Epithelial cell of esophagus (primary cell): ENCODE measurements at regions not wholly inside any gene's neighbourhood (a gene's known extent, or its start where the extent isn't known, plus 50 kb on each side); places are given as distances from the start of the nearest gene placed in this dataset.

Experiments
- DNase-seq: peaks from one replicate; pipeline ENCODE4 v3.0.0; 2010; ENCODE audit warnings: low read depth
- H3K4me3 ChIP-seq: 2 replicates; pipeline ENCODE4 v1.5.1; 2011; ENCODE audit warnings: mild to moderate bottlenecking, low read length, control low read depth
- TF ChIP-seq, protein P1 (sequence below): IDR thresholded peaks from 2 replicates; pipeline ENCODE4 v1.5.1; 2011; ENCODE audit warnings: low read depth, mild to moderate bottlenecking, low read length, control low read depth, inconsistent platforms; ENCODE audit not compliant: insufficient read depth; ENCODE audit errors: missing control alignments

DNA sequence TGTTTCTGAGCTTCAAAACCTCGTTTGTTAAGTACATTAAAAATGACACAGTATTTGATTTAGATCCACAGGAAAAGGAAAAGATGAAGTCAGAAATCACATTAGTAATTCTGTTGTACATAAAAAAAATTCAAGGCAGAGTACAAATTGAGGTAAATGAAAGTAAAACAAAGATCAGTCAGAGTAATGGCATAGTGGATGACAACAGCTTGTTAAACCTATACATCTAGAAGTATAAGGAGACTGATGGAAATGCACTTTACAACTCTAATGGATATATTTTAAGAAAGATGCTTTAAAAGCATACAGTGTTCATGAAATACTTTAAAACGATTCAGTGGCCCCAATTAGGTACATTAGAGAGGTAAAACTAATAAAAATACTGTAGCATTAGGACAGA, 631.3 kb upstream of the SEMA6A start:
- H3K4me3 ChIP-seq: no peak overlapping the region
- DNase-seq: no peak
- TF ChIP-seq, protein P1, sequence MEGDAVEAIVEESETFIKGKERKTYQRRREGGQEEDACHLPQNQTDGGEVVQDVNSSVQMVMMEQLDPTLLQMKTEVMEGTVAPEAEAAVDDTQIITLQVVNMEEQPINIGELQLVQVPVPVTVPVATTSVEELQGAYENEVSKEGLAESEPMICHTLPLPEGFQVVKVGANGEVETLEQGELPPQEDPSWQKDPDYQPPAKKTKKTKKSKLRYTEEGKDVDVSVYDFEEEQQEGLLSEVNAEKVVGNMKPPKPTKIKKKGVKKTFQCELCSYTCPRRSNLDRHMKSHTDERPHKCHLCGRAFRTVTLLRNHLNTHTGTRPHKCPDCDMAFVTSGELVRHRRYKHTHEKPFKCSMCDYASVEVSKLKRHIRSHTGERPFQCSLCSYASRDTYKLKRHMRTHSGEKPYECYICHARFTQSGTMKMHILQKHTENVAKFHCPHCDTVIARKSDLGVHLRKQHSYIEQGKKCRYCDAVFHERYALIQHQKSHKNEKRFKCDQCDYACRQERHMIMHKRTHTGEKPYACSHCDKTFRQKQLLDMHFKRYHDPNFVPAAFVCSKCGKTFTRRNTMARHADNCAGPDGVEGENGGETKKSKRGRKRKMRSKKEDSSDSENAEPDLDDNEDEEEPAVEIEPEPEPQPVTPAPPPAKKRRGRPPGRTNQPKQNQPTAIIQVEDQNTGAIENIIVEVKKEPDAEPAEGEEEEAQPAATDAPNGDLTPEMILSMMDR: no peak

DNA sequence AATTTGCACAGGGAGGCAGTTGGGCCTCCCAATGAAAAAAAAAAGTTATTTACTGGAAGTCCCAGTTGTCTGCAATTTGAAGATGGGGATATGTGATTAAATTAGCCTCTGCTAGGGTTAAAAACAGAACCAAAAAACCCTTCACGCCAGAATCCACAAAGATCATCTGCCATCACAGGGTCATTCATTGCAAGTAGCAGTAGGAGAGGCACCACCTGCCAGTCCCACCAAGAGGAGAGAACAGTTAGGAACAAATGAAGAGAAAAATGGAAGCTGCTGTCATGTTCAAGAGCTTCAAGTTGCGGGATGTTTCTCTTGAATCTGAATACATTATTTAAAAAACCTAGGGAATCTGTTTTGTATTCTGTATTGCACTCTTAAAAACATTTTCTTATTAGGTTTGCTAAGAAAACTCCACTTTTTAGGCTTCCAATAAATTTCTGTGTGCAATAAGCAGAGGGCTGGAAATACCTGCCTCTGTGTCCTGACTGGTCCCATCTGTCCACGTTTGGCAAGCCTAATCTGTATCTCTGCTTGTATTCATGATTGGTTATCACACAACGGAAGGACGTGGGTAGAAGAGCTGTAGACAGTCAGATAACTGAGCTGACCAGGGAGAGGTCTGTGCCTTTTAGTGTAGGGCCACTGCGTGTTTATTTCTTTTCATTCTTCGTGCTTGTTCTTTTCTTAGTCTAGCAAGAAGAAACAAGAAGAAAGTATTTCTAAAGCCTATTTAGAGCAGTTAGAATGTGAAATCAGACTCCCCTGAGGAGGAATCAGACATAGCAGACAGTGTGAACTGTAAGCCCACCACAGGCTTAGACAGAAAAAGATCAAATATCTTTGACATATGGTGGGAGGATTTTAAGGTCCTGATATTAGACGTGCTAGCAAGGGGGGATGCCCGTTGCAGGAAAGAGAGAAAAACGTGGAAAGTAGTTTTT, 630.6 kb upstream of the SEMA6A start:
- H3K4me3 ChIP-seq: no peak overlapping the region
- DNase-seq: no peak
- TF ChIP-seq, protein P1: no peak

DNA sequence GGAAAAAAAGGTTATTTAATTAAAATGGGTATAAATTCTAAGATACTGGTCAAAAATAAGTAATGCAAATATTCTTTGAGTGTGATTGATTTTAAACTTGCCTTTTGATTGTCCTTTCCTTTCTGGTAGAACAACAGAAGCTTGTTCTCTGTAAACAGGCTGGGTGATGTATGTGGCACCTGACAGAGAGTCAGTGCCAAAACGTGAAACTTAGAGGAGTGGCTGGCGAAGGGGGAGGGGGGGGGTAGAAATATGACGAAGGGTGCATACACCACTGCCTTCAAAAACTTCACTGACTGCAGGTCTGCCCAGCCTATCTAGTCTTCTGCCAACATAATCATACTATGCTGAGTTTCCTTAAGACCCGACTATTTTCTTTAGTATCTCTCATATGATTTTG, 629.8 kb upstream of the SEMA6A start:
- no peak for DNase-seq
- no peak overlapping the region for H3K4me3 ChIP-seq
- TF ChIP-seq, protein P1: no peak

DNA sequence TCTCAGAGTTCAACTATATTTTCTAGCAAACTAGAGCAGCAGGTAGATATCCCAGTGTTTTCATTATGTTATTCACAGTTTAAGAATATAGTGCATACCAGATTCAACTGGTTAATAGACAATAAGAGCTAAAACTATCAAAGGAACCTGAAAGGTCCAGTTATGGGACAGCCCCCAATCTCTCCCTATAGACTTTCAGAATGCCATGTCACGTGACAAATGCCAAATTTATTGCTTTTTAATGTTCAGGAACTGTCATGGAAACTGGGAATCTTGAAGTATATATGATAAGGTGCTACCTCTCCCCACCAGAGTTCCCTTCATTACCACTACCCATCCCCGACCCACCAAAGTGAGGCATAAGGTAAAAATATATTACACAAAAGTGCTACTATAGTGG, 629.0 kb upstream of the SEMA6A start:
- TF ChIP-seq, protein P1: no peak
- DNase-seq: no peak
- H3K4me3 ChIP-seq: no peak overlapping the region

DNA sequence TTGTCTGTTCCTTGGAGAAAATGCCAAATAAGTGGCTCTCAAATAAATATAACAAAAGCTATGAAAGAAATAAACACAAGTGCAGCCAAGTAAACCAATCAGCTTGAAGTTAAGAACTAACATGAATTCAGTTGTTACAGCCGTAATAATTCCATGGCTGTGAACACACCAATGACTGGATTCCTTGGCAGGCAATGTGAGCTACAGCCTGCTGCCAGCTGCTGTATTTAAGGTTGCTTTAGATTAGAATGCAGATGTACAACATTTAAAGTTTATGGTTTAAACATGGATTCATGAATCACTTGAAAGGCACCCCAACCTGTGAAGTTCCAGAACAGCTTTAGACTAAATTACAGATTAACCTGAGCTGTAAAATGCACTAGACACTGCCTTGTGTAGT, 626.4 kb upstream of the SEMA6A start:
- DNase-seq: no peak
- no peak overlapping the region for H3K4me3 ChIP-seq
- TF ChIP-seq, protein P1: no peak

DNA sequence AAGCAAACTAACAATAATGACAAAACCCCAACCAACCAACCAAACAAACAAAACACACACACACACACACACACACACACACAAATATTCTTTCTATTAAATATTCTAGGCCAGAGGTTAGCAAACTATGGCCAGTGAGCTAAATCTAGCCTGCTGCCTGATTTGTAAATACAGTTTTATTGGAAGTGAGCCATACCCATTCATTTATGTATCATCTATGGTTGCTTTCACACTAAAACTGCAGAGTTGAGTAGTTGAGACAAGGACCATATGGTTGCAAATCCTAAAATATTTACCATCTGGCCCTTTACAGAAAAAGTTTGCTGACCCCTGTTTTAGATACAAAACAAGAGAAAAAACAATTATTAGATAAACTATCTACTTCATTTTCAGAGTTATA, 620.5 kb upstream of the SEMA6A start:
- H3K4me3 ChIP-seq: no peak overlapping the region
- TF ChIP-seq, protein P1: no peak
- no peak for DNase-seq

DNA sequence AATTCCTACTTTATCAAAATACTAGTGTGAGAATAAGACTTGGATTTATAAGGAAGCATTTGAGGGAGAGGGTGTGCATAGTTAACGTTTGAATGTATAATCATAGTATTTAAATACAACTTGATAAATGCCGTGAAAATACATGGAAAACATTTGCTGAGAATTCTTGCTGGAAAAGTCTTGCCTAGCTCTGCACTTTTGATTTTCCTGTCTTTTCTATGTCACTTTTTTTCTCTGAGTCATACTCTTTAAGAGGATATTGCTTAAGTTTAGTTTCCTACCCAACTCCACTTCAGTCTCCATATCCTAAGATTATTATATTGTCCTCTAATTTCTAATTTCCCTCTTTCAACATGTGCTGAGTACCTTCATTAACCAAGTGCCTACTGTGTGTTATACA, 616.6 kb upstream of the SEMA6A start:
- H3K4me3 ChIP-seq: no peak overlapping the region
- no peak for DNase-seq
- TF ChIP-seq, protein P1: no peak
